ENCODE measurements at regions not wholly inside any gene's neighbourhood (a gene's known extent, or its start where the extent isn't known, plus 50 kb on each side); places are given as distances from the start of the nearest gene placed in this dataset.
"Not testable (repeated sequence)": the region's sequence is repeated elsewhere in the genome, so short reads cannot be mapped to it uniquely, and the experiment has no call there.

- TF ChIP-seq CTCF (IDR thresholded peaks at IDR 0.05; ENCODE audit: low read depth, low read length, missing control alignments), result no peak
- DNase-seq (ENCODE audit: low read depth), result no peak
- no peak overlapping the region for H3K4me3 ChIP-seq (ENCODE audit: low read depth, low read length)
These were observed 444.7 kb upstream of the RPS6KA3 start for GRCh38 chrX:20711366-20711765.

- H3K4me3 ChIP-seq (ENCODE audit: low read depth, low read length), result no peak overlapping the region
- no peak for DNase-seq (ENCODE audit: low read depth)
- no peak for TF ChIP-seq CTCF (IDR thresholded peaks at IDR 0.05; ENCODE audit: low read depth, low read length, missing control alignments)
These were observed 426.4 kb upstream of the RPS6KA3 start for GRCh38 chrX:20693078-20693477.

- H3K4me3 ChIP-seq (ENCODE audit: low read depth, low read length), result no peak overlapping the region
- no peak for DNase-seq (ENCODE audit: low read depth)
- no peak for TF ChIP-seq CTCF (IDR thresholded peaks at IDR 0.05; ENCODE audit: low read depth, low read length, missing control alignments)
These were observed 419.5 kb upstream of the RPS6KA3 start for GRCh38 chrX:20686256-20686655.

DNA sequence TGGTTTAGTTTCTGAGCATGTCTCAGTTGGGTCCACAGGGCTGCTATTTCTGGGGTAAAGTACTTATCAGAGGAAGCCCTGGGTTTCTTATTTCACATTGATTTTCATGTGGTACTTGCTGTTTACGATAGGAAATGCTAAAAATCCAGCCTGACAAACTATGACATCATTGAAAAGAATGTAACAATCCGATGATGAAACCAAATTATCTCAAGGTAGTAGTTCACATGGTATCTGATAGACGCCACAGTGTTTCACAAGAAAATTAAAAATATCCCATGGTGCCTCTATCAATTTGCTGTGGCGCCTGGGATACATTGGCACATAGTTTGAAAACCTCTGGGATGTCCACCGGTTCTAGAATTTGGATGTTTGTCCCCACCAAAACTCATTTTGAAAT, 418.9 kb upstream of the RPS6KA3 start:
- H3K4me3 ChIP-seq (ENCODE audit: low read depth, low read length), result no peak overlapping the region
- DNase-seq (ENCODE audit: low read depth), result no peak
- no peak for TF ChIP-seq CTCF (IDR thresholded peaks at IDR 0.05; ENCODE audit: low read depth, low read length, missing control alignments)

DNA sequence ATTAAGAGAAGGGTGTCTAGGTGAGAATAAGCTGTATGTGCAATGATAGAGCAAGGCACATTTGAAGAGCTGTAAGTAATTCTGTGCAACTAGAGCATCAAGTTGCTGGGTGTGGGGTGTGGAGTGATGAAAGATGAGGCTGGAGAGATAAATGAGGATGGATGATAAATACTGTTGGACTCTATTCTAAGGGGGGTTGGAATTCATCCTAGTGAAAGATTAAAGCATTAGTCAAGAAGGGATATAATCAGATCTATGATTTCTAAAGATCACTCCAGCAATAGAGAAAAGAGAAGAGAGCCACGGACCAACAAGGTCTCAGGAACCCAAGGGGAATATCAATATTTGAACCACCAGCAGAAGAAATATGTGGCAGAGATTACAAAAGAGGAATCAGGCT, 415.0 kb upstream of the RPS6KA3 start:
- no peak overlapping the region for H3K4me3 ChIP-seq (ENCODE audit: low read depth, low read length)
- TF ChIP-seq CTCF (IDR thresholded peaks at IDR 0.05; ENCODE audit: low read depth, low read length, missing control alignments), result no peak
- DNase-seq (ENCODE audit: low read depth), result no peak

- DNase-seq (ENCODE audit: low read depth), result no peak
- TF ChIP-seq CTCF (IDR thresholded peaks at IDR 0.05; ENCODE audit: low read depth, low read length, missing control alignments), result no peak
- H3K4me3 ChIP-seq (ENCODE audit: low read depth, low read length), result no peak overlapping the region
These were observed 414.3 kb upstream of the RPS6KA3 start for GRCh38 chrX:20680998-20681397.

DNA sequence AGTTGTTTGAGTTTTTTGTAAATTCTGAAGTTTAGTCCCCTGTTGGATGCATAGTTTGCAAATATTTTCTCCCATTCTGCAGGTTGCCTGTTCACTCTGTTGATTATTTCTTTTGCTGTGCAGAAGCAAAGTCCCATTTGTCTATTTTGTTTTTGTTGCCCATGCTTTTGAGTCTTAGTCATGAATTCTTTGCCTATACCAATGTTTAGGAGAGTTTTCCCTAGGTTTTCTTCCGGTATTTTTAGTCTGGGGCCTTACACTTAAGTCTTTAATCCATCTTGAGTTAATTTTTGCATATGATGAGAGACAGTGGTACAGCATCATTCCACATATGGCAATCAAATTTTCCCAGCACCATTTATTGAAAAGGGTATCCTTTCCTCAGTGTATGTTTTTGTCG, 405.8 kb upstream of the RPS6KA3 start:
- DNase-seq (ENCODE audit: low read depth), result no peak
- H3K4me3 ChIP-seq (ENCODE audit: low read depth, low read length), result no peak overlapping the region
- no peak for TF ChIP-seq CTCF (IDR thresholded peaks at IDR 0.05; ENCODE audit: low read depth, low read length, missing control alignments)

- DNase-seq (ENCODE audit: low read depth); H3K4me3 ChIP-seq (ENCODE audit: low read depth, low read length): not testable (repeated sequence)
These were observed 405.0 kb upstream of the RPS6KA3 start for GRCh38 chrX:20671746-20672145.

Measured in GM12864 (cell line).